Anterior cingulate cortex (tissue), 58 donors: ENCODE measurements at regions not wholly inside any gene's neighbourhood (a gene's known extent, or its start where the extent isn't known, plus 50 kb on each side); places are given as distances from the start of the nearest gene placed in this dataset.

Experiments
- DNase-seq, 58 donors: peaks; one replicate each; lab custom pipeline; 2025; lab: John Stamatoyannopoulos, UW

DNA sequence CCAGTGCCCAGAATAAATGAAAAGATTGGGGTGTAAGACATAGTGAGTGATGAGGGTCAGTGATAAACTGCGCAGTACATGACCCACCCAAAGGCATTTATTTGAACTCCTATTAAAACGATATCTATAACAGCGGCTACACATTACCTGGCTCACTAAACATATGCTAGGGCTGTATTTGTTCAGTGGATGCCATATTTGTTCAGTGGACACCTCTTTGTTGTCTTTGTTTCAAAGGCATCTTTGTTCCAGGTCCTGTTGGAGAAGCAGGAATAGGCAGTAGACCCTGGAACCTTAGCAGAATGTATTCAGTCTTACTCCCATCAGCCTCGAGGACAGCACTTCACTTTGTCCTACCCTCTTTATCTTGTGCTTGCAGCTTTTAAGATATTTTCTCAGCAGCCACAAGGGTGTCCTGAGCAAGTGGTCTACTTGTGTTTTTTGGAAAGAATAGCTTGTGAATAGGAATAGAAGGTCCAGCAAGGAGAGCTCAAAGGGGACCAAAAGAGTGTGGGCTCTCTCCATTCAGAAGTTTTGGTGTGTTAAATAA is 650.8 kb upstream of the FANCL start:
- no peak for DNase-seq

DNA sequence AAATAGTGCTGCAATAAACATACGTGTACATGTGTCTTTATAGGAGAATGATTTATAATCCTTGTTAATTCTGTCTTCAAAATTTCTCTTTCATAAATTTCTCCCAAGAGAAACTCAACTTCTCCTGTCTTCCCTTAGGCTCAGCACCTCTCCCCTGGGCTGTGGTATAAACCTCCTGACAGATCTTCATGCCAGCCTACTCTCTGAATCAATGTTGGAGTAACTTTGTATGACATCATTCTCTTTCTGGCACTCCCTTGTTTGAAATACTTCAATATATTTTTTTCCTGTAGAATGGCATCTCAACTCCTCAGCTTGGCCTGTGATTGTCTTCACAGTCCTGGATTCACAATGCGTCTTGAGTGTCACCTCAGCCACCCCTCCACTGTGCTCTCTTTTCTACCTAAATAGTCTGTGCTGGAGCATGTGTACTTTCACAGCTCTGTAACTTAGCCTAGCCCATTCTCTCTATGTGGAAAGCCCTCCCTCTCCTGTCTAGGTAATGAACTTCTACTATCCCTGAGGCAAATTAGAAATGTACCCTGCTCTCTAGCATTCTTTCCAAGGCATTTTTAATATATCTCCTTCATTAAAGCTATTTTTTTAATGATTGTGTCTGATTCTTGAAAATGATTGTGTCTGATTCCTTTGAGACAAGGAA is 649.9 kb upstream of the FANCL start:
- no peak for DNase-seq

DNA sequence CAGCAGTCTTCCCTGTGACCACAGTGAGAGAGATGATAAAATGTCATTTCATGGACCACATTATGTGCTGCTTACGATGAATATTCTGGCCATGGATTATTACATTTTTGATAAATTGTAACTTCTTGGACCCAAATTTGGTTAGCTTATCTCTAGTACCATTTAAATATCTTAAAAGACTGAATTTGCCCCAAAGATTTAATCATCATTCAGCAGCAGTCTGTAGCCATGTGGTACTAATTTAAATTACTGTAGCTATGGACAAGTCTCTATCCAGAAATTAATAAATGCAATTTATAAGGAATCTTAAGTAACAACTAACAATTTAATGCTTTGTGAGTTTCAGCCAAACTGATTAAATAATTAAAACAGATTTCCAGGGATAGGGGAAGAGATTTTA is 644.9 kb upstream of the FANCL start:
- no peak for DNase-seq

DNA sequence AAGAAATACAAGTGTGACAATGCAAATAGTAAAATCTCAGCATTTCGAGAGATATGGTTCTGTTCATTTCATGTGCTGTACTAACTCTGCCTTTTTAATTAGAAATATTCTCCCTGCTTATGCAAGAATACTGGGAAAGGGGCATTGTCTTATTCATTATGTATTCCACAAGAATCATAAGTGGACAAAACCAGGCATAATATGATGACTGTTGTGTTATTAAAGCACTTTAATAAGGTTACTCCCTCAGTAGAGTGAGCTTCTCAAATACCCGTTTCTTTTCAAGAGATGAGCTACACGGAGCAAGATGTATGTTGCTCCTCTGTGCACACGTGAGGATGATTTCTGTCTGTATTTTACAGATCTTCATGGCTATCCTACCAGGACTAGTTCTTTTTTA is 638.7 kb upstream of the FANCL start:
- no peak for DNase-seq

DNA sequence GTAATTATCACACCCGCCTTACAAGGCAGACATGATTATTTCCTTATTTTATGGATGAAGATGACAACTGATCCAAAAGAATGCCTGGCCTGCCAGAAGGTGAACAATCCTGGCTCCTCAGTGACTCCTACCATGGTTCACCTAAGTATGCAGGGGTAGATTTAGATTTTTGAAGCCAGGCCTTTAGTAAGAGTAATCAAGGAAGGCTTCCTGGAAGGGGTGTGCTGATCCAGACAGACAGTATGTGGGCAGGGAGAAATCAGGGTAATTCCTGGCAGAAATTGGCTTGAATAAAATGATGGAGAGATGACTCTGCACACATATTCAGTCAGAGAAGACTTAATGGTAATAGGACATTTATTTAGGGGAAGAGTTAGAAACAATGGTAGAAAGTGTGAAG is 637.7 kb upstream of the FANCL start:
- no peak for DNase-seq

DNA sequence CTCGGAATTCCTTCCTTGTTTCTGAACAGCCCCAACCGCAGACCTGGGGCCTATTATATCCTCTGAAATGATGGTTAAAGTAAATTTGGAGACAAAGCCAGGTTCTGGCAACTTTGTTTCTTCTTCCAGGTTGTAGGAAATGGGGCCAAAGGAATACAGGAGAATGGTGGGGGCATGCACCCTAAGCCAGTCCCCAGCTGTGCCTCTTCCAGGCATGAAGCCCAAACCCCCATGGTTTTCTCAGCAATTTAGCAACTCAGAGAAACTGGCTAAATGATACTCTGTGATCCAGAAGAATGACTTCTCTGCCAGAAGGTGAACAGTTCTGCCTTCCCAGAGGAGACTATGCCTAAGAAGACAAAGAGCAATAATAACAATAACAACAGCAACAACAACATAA is 635.0 kb upstream of the FANCL start:
- no peak for DNase-seq

DNA sequence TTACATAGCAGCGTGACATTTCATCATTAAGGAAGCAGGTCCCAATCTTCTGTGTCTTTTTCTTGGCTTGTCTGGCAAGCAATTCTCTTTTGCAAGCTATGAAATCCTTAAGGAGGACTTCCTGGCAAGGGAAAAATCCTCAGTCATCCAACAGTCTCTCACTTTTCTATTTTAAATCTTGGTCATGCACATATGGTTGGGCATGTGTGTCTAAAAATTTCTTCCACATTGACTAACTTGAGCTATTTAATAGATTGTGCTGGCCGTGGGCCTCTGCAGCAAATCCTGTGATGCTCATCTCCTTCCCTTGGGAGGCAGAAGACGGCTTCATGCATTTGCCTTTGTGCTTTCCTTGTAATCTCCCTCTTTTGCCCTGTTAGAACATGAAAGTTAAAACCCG is 634.3 kb upstream of the FANCL start:
- peak in 22 of 58 donors; percentile 2 to 75 (median 15) for DNase-seq

DNA sequence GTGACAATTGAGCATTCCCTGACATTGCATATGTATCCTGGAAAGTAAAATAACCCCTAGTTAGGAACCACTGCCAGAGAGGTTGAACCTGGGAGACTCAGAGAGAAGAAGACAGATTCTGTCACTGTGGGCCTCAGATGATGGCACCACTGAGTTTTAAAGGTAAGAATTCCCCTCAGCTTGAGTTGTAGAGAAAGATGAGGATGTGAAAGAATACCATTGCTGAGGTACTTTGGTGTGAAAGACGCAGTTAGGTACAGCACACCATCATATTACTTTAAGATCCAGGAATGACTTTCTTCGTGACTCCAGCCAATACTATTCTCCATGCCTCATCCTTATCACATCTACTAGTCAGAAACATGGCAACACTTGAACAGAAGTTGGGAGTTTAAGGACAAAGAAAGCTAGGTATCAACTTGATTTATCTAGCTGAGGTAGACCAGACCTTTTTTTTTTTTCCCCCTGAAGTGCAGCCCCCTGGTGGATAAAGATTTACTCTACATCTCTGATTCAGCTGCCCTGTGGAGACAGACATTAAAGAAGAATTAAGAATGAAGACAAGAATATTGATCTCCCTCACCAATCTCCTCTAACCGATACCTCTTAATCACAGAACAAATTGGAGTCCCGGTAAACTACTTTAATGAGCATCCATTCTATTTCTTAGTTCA is 630.5 kb upstream of the FANCL start:
- no peak for DNase-seq

DNA sequence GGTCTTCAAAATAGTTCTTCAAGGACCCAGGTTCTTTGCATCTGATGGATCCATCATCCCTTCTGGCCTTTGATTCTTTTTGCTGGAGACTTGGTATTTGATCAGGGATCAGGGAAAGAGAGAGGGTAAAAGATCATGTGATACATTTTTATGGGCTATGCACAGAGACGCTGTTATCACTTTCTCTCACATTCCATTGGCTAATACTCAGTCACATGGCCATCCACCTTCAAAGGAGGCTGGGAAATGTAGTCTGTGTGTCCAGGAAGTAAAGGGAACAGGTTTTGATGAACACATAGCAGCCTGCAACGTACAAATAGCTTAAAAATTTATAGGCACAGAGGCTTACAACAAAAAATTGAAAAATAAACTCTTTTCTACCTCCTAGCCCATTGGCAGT is 629.6 kb upstream of the FANCL start:
- DNase-seq, result no peak

DNA sequence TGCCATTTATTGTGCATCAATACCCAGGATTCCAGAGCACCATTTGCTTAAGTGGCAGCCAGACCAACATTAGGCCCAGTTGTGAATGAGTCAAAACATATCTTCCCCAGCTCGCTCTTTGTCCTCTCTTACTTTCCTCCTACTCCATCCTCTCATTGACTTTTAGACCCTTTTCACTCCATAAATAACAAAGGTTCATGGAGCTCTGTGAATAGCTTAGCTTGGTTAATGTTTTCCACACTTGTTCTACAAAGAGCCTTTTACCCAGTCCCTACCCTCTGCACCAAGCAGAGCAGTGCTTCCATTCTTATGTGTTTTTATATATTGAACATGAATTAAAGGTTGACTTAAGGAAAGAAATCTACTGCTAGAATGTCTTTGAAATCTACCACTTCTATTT is 625.8 kb upstream of the FANCL start:
- no peak for DNase-seq

DNA sequence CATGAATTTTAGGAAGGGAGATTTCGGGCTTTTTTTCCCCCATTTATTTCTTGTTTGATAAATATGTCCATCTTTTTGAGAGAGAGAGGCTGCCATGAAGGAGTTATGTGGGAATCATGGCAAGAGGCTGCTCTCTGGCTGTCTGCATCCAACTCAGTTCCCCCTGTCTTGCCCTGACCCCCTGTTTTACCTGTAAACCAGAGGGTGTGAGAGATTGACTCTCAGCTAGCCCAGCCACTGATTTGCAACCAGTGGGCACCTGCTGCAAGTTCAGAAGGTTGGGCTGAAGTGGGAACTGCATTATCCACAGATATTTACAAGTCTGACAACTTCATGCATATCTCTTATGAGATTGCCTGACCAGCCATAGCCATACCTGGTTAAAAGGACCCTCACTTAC is 625.4 kb upstream of the FANCL start:
- DNase-seq, result no peak

DNA sequence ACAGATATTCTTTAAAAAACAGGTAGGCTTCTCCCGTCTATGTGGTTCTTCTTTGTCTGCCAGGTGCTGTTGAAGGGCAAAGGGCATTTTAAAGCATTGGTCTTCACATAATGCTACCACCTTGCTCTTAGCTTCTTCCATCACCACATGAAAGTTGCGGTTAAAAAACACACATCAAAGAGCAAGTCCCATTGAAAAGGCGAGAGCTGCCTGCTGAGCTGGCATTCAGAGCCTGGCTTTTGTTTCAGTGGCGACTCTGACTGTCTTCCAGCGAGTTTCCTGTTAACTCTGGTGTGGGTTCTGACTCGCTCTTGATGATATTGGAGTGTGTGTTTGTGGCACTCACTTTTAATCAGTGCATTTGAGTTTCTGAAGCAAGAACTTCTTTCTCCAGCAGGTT is 624.9 kb upstream of the FANCL start:
- DNase-seq, result no peak

DNA sequence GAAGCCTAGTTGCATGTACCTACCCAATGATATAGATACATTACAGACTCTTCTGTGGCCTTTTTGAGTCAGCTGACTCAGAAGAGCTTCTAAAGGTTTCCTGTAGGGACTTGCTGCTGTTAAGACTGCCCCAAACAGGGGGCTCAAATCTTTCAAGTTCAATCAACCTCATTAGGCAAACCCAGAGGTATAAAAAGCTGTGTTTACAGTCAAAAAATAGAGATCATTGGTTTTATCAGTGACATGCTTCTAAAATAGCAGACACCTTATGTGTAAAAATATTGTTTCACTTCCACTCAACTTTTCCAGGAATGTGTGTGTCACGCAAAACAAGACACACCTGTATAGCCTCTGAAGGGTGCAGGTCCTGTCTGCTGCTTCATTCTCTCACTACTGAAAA is 624.3 kb upstream of the FANCL start:
- no peak for DNase-seq

DNA sequence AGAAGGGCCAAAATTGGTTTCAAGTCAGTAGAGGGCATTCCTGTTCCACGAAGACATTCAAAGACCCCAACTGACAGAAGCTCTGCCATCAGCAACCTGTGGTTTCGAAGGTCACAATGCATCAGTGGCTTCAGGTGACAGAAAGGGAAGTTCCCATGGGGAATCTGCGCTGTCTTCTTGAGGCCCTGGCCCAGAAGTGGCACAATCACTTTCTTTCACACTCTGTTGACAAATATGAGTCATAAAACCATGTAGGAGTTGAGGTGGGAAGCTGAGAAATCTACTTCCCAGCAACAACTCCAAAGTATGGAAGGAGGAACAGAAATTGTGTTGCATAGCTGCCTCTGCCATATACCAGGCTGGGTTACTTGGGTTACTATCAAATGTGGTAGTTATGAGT is 621.1 kb upstream of the FANCL start:
- no peak for DNase-seq

DNA sequence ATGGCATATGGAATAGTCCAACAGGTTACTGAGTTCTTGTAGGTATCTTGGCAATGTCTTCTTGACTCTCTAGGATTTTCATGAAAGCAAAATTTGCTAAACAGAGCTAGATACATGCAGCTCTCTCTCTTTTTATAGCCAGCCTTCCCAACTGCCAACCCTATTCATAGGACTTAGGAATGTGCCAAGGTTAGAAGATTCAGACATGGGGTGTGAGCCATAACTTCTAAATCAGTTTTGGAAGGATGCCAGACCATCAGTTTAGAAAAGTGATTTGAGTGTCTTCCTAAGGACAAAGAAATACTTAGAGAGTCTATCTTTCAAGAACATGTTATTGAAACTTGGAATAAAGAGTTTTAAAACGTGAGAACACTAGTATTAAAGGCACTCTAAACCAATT is 619.5 kb upstream of the FANCL start:
- DNase-seq, result no peak

DNA sequence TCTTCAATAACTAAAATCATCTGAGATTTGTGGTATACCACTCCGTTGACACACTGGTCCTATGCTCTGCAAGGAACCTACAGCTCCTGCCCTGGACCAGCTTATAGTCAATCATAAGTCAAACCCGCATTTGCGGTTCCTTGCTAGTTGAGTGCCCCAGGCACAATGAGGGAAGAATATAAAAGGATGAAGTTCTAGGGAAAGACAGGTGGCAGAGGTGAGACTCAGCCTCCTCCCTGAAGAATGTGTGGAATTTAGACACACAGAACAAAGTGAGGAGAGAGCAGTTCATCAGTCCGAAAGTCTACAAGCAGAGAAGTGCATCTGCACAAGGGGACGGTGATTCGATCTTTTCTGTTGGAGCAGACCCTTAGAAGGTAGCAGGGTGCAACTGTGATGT is 615.0 kb upstream of the FANCL start:
- DNase-seq, result no peak

DNA sequence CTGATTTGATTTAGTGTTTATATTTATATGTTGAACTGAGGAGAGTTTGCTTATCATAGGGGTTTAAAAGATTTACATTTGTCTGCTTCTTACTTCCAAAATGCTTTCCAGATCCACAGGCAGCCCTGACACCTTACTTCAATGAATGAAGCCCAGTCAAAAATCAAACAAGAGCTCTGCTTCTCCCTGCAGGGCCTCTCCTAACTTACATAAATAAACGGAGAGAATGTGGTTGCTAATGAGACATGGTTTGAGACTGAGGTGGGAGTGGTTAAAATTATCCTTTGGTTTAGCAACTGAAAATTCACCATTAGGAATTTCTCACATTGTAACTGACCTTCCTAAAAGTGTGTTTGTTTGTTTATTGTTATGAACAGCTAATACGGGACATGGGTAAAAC is 612.3 kb upstream of the FANCL start:
- DNase-seq, result no peak

DNA sequence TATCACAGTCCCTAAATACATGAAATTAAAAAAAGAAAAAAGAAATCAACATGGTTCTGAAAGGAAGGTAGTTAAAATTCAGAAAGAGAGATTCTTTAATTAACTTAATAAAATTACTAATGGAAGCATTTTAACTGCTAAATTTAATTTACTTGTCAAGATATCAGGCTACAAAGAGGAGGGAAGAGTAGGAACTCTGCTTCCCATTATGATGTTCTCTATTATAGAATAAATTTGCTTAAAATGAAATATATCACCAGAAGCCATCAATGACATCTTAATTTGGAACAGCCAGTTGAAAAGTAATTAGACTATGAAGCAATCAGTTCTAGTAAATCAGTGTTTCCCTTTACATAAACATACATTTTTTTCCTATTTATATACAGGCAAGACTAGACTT is 611.8 kb upstream of the FANCL start:
- no peak for DNase-seq

DNA sequence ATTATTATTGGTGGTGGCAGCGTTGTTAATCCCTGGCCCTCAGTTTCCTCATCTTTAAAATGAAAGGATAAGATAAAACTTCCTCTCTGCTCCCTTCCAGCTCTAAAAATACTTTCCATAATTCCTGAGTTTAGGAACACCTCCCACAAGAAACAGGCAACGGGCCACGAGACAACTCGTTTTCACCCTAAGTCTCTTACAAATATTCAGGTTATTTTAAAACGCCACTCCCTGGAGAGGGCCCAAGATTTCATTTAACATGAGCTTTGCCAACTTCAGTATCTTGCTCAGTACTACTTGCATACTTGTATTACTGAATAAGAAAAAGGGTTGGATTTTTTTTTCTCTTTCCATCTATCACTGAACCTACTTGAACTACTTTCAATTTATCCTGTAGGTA is 611.1 kb upstream of the FANCL start:
- peak in 15 of 58 donors; percentile 1 to 29 (median 6) for DNase-seq

DNA sequence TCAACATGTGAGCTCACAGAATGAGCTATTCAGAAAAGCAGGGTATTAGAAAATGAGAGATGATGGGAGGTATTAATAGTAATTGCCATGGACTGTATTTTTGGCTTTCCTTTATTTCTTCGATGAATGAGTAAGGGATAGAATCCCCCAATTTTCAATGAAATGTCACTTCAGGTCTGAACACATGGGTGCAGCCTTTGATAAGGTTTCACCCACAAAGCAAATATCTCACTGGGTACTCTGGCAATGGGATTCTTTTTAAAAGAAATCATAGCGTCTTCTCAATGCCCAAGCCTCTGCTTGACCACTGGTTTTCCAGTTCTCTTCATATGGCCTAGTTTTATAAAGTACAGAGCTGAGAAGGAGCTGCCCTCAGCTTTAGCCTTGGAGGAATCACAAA is 610.5 kb upstream of the FANCL start:
- DNase-seq, result no peak

DNA sequence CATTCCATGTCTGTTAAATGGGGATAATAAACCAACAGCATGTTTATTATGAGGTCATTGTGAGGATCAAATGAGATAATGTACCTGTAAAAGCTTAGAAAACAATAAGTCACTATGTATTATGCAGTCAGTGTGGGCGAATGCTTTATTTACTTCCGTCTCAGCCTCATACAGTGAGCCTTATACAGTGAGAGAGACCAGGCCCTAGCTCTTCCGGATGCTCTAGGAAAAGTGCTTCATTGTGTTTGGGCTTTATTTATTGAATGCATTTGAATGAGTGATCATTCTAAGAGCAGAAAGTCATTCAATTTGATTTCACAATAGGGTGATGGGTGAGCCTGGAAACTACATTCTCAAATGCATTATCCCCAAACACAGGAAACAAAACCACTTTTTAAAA is 603.9 kb upstream of the FANCL start:
- DNase-seq, result no peak

DNA sequence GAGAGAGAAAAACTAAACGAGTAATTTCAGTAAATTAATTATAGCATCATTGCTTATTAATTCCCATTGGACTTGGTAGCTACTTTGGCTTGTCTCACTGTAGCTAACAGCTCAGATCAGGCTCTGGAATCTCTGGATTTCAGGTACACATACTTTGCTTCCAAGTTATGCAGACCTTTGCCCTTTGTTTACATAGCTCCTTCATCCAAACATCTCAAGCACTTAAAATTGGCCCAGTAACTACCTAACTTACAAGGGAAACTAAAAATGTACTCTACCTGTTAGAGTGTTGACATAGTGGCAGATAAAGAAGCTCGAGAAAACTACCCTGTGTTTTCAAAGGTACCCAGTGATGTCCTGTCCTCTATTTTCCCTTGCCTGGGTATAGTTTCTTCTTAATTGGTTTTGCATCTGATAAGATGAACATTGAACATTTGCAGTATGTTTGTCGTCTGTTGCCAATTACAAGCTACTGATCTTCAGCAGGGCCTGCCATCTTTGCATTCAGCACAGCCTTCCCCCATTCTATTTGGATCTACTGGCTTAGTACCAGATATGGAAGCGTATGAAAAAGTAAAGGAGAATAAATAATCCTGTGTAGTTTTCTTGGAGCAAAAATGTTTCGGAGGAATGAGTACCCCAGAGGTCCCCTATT is 601.5 kb upstream of the FANCL start:
- DNase-seq, result no peak
